ENCODE measurements at regions not wholly inside any gene's neighbourhood (a gene's known extent, or its start where the extent isn't known, plus 50 kb on each side); places are given as distances from the start of the nearest gene placed in this dataset.

- TF ChIP-seq EZH2 (IDR thresholded peaks at IDR 0.05; ENCODE audit: insufficient read depth, poor library complexity, severe bottlenecking) = no peak
- no peak for TF ChIP-seq EZH2phosphoT487 (IDR thresholded peaks at IDR 0.05; ENCODE audit: insufficient read depth, low read depth)
These were observed 655.3 kb upstream of the PLXNA2 start for GRCh38 chr1:208899438-208899837.
